ENCODE measurements at regions not wholly inside any gene's neighbourhood (a gene's known extent, or its start where the extent isn't known, plus 50 kb on each side); places are given as distances from the start of the nearest gene placed in this dataset.

GRCh38 chr13:50358231-50359040 is 343.2 kb downstream of the KCNRG start:
- no peak overlapping the region for H2BK5ac ChIP-seq (ENCODE audit: low read length)
- no peaks in the 10 kb centered on the region for H3K27me3 ChIP-seq (ENCODE audit: insufficient read depth, low read length, poor library complexity)
- no peak overlapping the region for H3K4ac ChIP-seq (ENCODE audit: low read depth, low read length)
- no peak for DNase-seq
- no peak overlapping the region for H3K56ac ChIP-seq (ENCODE audit: low read length)
- no peak overlapping the region for H2BK15ac ChIP-seq (replicated peaks; ENCODE audit: low read depth)
- no peak overlapping the region for H4K8ac ChIP-seq (ENCODE audit: low read depth, low read length)
- H2AK5ac ChIP-seq (ENCODE audit: low read length), result no peak overlapping the region
- H3K36me3 ChIP-seq (ENCODE audit: control insufficient read depth, insufficient read depth, low read length), result no peaks in the 10 kb centered on the region
- no peaks in the 10 kb centered on the region for H3K4me1 ChIP-seq (ENCODE audit: control insufficient read depth, low read depth, low read length)
- H3K18ac ChIP-seq (ENCODE audit: low read length), result no peak overlapping the region
- H3K4me2 ChIP-seq (ENCODE audit: low read length), result no peak overlapping the region
- no peak overlapping the region for H3K9ac ChIP-seq (ENCODE audit: low read length)
- no peak overlapping the region for H2BK120ac ChIP-seq (ENCODE audit: low read depth, low read length)
- H4K5ac ChIP-seq (ENCODE audit: low read length), result no peak overlapping the region
- no peak overlapping the region for H3K4me3 ChIP-seq (ENCODE audit: low read length)
- no peak overlapping the region for H3K27ac ChIP-seq (ENCODE audit: low read depth, low read length)
- no peak overlapping the region for H3K23ac ChIP-seq (ENCODE audit: low read length)
- no CpG with 5 or more reads among the region's 1 CpG for WGBS (ENCODE audit: extremely low coverage, insufficient coverage, low lambda C conversion rate)
- no peaks in the 10 kb centered on the region for H3K79me1 ChIP-seq (ENCODE audit: low read length)
- H3K79me2 ChIP-seq (ENCODE audit: control insufficient read depth, insufficient read depth, low read length), result no peaks in the 10 kb centered on the region

GRCh38 chr13:50359041-50359367 is 343.8 kb downstream of the KCNRG start:
- H3K4ac ChIP-seq (ENCODE audit: low read depth, low read length), result no peak overlapping the region
- no peak for DNase-seq

GRCh38 chr13:50359779-50360178 is 344.5 kb downstream of the KCNRG start:
- no peak overlapping the region for H4K5ac ChIP-seq (ENCODE audit: low read length)
- H3K79me2 ChIP-seq (ENCODE audit: control insufficient read depth, insufficient read depth, low read length), result no peaks in the 10 kb centered on the region
- DNase-seq, result no peak
- no peaks in the 10 kb centered on the region for H3K27me3 ChIP-seq (ENCODE audit: insufficient read depth, low read length, poor library complexity)
- no peaks in the 10 kb centered on the region for H3K79me1 ChIP-seq (ENCODE audit: low read length)
- no peak overlapping the region for H3K23ac ChIP-seq (ENCODE audit: low read length)
- no peak overlapping the region for H2BK120ac ChIP-seq (ENCODE audit: low read depth, low read length)
- H4K8ac ChIP-seq (ENCODE audit: low read depth, low read length), result no peak overlapping the region
- no peak overlapping the region for H3K9ac ChIP-seq (ENCODE audit: low read length)
- no peak overlapping the region for H3K18ac ChIP-seq (ENCODE audit: low read length)
- no peak overlapping the region for H3K27ac ChIP-seq (ENCODE audit: low read depth, low read length)
- H2BK5ac ChIP-seq (ENCODE audit: low read length), result no peak overlapping the region
- WGBS (ENCODE audit: extremely low coverage, insufficient coverage, low lambda C conversion rate), result no CpG with 5 or more reads among the region's 8 CpGs
- H3K4me3 ChIP-seq (ENCODE audit: low read length), result no peak overlapping the region
- H3K4ac ChIP-seq (ENCODE audit: low read depth, low read length), result no peak overlapping the region
- H2BK15ac ChIP-seq (replicated peaks; ENCODE audit: low read depth), result no peak overlapping the region
- H3K4me1 ChIP-seq (ENCODE audit: control insufficient read depth, low read depth, low read length), result no peaks in the 10 kb centered on the region
- H3K4me2 ChIP-seq (ENCODE audit: low read length), result no peak overlapping the region
- H2AK5ac ChIP-seq (ENCODE audit: low read length), result no peak overlapping the region
- no peaks in the 10 kb centered on the region for H3K36me3 ChIP-seq (ENCODE audit: control insufficient read depth, insufficient read depth, low read length)
- no peak overlapping the region for H3K56ac ChIP-seq (ENCODE audit: low read length)

More at GRCh38 chr13:50359041-50359367, 343.8 kb downstream of the KCNRG start:
- H3K27me3 ChIP-seq (ENCODE audit: insufficient read depth, low read length, poor library complexity), result no peaks in the 10 kb centered on the region
- no peak overlapping the region for H3K27ac ChIP-seq (ENCODE audit: low read depth, low read length)
- WGBS (ENCODE audit: extremely low coverage, insufficient coverage, low lambda C conversion rate), result no CpG with 5 or more reads among the region's 3 CpGs
- H2BK120ac ChIP-seq (ENCODE audit: low read depth, low read length), result no peak overlapping the region
- H2AK5ac ChIP-seq (ENCODE audit: low read length), result no peak overlapping the region
- no peak overlapping the region for H3K4me2 ChIP-seq (ENCODE audit: low read length)
- H3K23ac ChIP-seq (ENCODE audit: low read length), result no peak overlapping the region
- no peak overlapping the region for H3K4me3 ChIP-seq (ENCODE audit: low read length)
- H3K36me3 ChIP-seq (ENCODE audit: control insufficient read depth, insufficient read depth, low read length), result no peaks in the 10 kb centered on the region
- no peak overlapping the region for H2BK15ac ChIP-seq (replicated peaks; ENCODE audit: low read depth)
- H4K8ac ChIP-seq (ENCODE audit: low read depth, low read length), result no peak overlapping the region
- H3K9ac ChIP-seq (ENCODE audit: low read length), result no peak overlapping the region
- H3K4me1 ChIP-seq (ENCODE audit: control insufficient read depth, low read depth, low read length), result no peaks in the 10 kb centered on the region
- H2BK5ac ChIP-seq (ENCODE audit: low read length), result no peak overlapping the region
- no peak overlapping the region for H4K5ac ChIP-seq (ENCODE audit: low read length)
- no peaks in the 10 kb centered on the region for H3K79me1 ChIP-seq (ENCODE audit: low read length)
- no peak overlapping the region for H3K56ac ChIP-seq (ENCODE audit: low read length)
- H3K79me2 ChIP-seq (ENCODE audit: control insufficient read depth, insufficient read depth, low read length), result no peaks in the 10 kb centered on the region
- H3K18ac ChIP-seq (ENCODE audit: low read length), result no peak overlapping the region

- no peaks in the 10 kb centered on the region for H3K27me3 ChIP-seq (ENCODE audit: insufficient read depth, low read length, poor library complexity)
- no peak overlapping the region for H4K8ac ChIP-seq (ENCODE audit: low read depth, low read length)
- H2AK5ac ChIP-seq (ENCODE audit: low read length), result no peak overlapping the region
- H3K23ac ChIP-seq (ENCODE audit: low read length), result no peak overlapping the region
- no peaks in the 10 kb centered on the region for H3K36me3 ChIP-seq (ENCODE audit: control insufficient read depth, insufficient read depth, low read length)
- DNase-seq, result no peak
- no peaks in the 10 kb centered on the region for H3K79me1 ChIP-seq (ENCODE audit: low read length)
- no peak overlapping the region for H3K18ac ChIP-seq (ENCODE audit: low read length)
- no peak overlapping the region for H3K4me3 ChIP-seq (ENCODE audit: low read length)
- no peak overlapping the region for H2BK120ac ChIP-seq (ENCODE audit: low read depth, low read length)
- no peak overlapping the region for H3K4me2 ChIP-seq (ENCODE audit: low read length)
- H3K56ac ChIP-seq (ENCODE audit: low read length), result no peak overlapping the region
- H3K4me1 ChIP-seq (ENCODE audit: control insufficient read depth, low read depth, low read length), result no peaks in the 10 kb centered on the region
- no peak overlapping the region for H2BK5ac ChIP-seq (ENCODE audit: low read length)
- no CpG with 5 or more reads among the region's 2 CpGs for WGBS (ENCODE audit: extremely low coverage, insufficient coverage, low lambda C conversion rate)
- no peak overlapping the region for H3K9ac ChIP-seq (ENCODE audit: low read length)
- H3K27ac ChIP-seq (ENCODE audit: low read depth, low read length), result no peak overlapping the region
- no peak overlapping the region for H3K4ac ChIP-seq (ENCODE audit: low read depth, low read length)
- H2BK15ac ChIP-seq (replicated peaks; ENCODE audit: low read depth), result no peak overlapping the region
- no peak overlapping the region for H4K5ac ChIP-seq (ENCODE audit: low read length)
- H3K79me2 ChIP-seq (ENCODE audit: control insufficient read depth, insufficient read depth, low read length), result no peaks in the 10 kb centered on the region
Measured at GRCh38 chr13:50360637-50361036, 345.4 kb downstream of the KCNRG start.

GRCh38 chr13:50361282-50361681 is 346.0 kb downstream of the KCNRG start:
- Histone ChIP-seq H3K4ac (ENCODE audit: low read depth, low read length) (no peak overlapping the region), H3K36me3 (ENCODE audit: control insufficient read depth, insufficient read depth, low read length) (no peaks in the 10 kb centered on the region), H4K5ac (ENCODE audit: low read length) (no peak overlapping the region), H3K4me1 (ENCODE audit: control insufficient read depth, low read depth, low read length) (no peaks in the 10 kb centered on the region), H3K79me1 (ENCODE audit: low read length) (no peaks in the 10 kb centered on the region), H3K27ac (ENCODE audit: low read depth, low read length) (no peak overlapping the region), H3K27me3 (ENCODE audit: insufficient read depth, low read length, poor library complexity) (no peaks in the 10 kb centered on the region), H3K56ac (ENCODE audit: low read length) (no peak overlapping the region), H3K18ac (ENCODE audit: low read length) (no peak overlapping the region), H2BK120ac (ENCODE audit: low read depth, low read length) (no peak overlapping the region), H2BK15ac (replicated peaks; ENCODE audit: low read depth) (no peak overlapping the region), H3K4me3 (ENCODE audit: low read length) (no peak overlapping the region), H2BK5ac (ENCODE audit: low read length) (no peak overlapping the region), H3K9ac (ENCODE audit: low read length) (no peak overlapping the region), H3K79me2 (ENCODE audit: control insufficient read depth, insufficient read depth, low read length) (no peaks in the 10 kb centered on the region), H4K8ac (ENCODE audit: low read depth, low read length) (no peak overlapping the region), H3K4me2 (ENCODE audit: low read length) (no peak overlapping the region), H2AK5ac (ENCODE audit: low read length) (no peak overlapping the region), H3K23ac (ENCODE audit: low read length) (no peak overlapping the region)
- no peak for DNase-seq
- WGBS (ENCODE audit: extremely low coverage, insufficient coverage, low lambda C conversion rate), result no CpG with 5 or more reads among the region's 3 CpGs
